ES-I3 (cell line): ENCODE measurements at regions not wholly inside any gene's neighbourhood (a gene's known extent, or its start where the extent isn't known, plus 50 kb on each side); places are given as distances from the start of the nearest gene placed in this dataset.

ENCODE experiments used
- H3K36me3 ChIP-seq: 2 replicates; pipeline ENCODE4 v1.6.1; 2013; ENCODE audit warnings: mild to moderate bottlenecking, low read length, control low read depth, moderate library complexity; ENCODE audit not compliant: insufficient read depth
- H3K4me1 ChIP-seq: 2 replicates; pipeline ENCODE4 v1.6.1; 2013; ENCODE audit warnings: mild to moderate bottlenecking, control low read depth, low read length; ENCODE audit not compliant: insufficient read depth
- H3K9ac ChIP-seq: 2 replicates; pipeline ENCODE4 v1.6.1; 2013; ENCODE audit warnings: low read depth, mild to moderate bottlenecking, low read length, moderate library complexity
- H3K9me3 ChIP-seq: 2 replicates; pipeline ENCODE4 v1.6.1; 2013; ENCODE audit warnings: mild to moderate bottlenecking, low read length, moderate library complexity; ENCODE audit not compliant: control insufficient read depth, insufficient read depth

DNA sequence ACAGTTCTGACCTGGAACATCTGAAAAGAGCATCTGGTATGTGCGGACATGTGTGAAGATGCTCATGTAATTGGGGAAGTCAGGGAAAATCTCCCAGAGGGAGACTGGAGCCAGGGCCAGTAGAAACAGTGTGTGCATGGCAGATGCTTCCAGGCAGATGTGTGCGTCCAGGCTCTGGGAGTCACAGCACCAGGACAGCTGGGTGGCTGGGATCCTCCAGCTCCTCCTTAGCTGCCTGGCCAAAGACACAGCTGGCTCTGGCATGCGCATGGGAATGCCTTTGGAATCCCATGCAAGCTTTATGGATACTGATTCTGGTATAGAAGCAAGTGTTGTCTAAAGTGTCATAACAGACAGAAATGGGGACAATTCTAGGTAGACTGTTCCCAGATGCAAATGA, 369.7 kb downstream of the INSIG2 start:
- Histone ChIP-seq H3K36me3 (no peaks in the 10 kb centered on the region), H3K9me3 (no peaks in the 10 kb centered on the region), H3K4me1 (no peaks in the 10 kb centered on the region)

DNA sequence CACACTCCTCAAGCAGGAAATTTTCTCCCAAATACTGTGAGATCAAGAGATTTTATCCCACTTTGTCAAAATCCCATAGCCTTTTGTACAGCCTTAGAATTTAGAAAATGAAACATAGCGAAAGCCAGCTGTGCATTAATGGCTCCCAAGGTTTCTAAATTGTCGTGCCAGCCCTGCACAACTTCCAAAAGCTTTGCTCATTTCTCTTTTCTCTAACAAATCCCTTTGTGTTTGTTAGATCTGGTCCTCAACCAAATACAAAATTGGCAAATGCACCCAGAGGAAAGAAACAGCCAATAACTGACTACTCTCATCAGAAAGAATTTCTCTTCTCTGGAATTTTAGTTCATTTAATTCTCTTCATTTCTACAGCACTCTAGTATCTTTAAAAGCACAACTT, 361.1 kb downstream of the INSIG2 start:
- H3K36me3 ChIP-seq = no peaks in the 10 kb centered on the region
- H3K9ac ChIP-seq = no peak overlapping the region
- peaks cover 4% of the 10 kb centered on the region; the same call in 1 of the 2 replicates for H3K4me1 ChIP-seq
- no peaks in the 10 kb centered on the region for H3K9me3 ChIP-seq

More for the DNA sequence above, 369.7 kb downstream of the INSIG2 start:
- H3K9ac ChIP-seq = no peak overlapping the region

DNA sequence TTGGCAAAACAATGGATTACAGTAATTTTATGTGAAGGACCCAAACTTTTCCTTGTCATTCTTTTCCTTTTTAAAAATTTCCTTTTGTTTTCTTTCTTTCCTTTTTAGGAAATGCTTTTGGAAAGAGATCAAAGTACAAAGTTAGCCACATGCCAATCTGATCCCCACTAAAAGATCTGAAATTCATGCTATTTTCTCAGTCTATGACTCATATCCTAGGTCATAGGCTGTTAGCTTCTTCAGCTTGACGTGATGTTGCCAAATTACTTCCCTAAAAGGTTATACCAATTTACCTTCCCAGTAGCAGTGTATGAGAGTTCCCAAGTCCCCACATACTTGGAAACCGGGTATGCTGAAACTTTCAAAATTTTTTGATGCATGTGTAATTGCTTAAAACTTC, 355.3 kb downstream of the INSIG2 start:
- Histone ChIP-seq H3K9me3 (no peaks in the 10 kb centered on the region), H3K4me1 (peaks cover 4% of the 10 kb centered on the region; the same call in 1 of the 2 replicates), H3K36me3 (no peaks in the 10 kb centered on the region), H3K9ac (no peak overlapping the region)

DNA sequence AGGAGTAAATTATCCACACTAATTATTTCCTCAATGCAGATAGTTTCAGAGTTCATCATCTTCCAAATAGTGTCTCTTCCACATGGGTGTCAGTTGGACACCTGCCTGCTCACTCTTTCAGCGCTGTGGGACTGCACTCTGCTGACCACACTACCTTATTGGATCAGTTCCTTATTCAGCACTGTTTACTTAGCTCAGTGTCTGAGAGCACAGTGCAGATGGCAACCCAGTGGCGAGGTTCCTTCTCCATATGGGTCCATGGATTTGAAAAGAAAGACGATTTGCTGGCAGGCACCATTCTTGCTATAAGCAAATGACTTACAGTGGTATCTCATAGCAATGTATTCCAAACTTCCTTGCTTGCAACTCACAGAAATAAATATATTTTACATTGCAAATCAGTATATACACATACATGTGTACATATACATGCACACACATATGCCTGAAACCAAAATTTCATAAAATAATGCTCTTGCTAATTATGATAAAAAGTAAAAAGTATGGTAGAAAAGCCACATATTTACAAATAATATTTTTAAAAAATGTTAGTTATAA, 354.8 kb downstream of the INSIG2 start:
- H3K9me3 ChIP-seq = no peaks in the 10 kb centered on the region

DNA sequence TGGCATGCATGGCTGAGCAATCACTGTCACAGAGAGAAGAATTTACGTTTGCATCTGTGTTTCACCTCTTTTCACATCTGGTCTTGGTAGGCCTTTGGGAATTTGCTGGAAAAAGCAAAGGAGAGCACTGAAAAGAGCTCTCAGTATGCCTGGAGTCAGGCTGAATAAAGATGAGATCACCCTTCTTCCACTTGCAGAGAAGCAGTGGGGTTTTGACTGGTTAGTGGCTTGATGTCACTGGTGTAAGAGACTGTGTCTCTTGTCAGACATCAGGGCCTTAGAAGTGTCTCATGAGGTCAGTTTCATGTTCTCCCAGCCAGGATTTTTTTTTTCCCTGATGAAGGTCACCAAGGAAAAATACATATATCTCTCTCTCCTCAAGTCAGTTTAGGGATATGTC, 353.8 kb downstream of the INSIG2 start:
- Histone ChIP-seq H3K9me3 (no peaks in the 10 kb centered on the region), H3K36me3 (no peaks in the 10 kb centered on the region), H3K9ac (no peak overlapping the region), H3K4me1 (peaks cover 4% of the 10 kb centered on the region; the same call in 1 of the 2 replicates)

More for the DNA sequence above, 354.8 kb downstream of the INSIG2 start:
- Histone ChIP-seq H3K36me3 (no peaks in the 10 kb centered on the region), H3K9ac (no peak overlapping the region), H3K4me1 (peaks cover 4% of the 10 kb centered on the region; the same call in 1 of the 2 replicates)

DNA sequence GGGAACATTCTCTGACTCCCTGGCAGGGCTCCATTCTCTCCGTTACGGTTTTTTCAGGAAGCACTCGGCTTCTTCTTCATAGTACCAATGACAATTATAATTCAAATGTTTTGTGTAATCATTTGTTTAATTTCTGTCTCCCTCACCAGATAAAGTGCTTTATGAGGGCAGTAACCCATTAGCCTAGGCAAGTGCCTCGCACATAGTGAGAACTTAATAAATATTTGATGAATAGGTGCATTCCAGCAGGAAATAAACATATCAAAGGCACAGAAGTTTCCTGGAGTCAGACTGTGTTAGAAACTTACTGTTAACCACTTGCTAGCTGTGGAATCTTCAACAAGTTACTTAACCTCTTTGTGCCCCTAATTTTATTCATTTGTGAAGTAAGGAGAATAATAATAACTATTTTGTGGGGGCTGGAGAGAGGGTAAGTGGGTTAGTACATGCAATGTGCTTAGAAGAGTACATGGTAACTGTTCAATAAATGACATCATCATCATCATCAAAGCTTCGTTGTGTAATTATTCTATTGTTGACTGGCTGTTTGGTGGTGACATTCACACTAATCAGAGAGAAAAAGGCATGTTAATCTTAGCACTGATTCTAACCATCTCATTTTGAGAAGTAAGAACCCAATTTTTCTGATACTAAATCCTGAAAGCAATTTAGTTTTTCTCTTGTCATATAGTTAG, 352.3 kb downstream of the INSIG2 start:
- Histone ChIP-seq H3K9ac (no peak overlapping the region), H3K36me3 (no peaks in the 10 kb centered on the region), H3K9me3 (no peaks in the 10 kb centered on the region), H3K4me1 (peaks cover 8% of the 10 kb centered on the region)

DNA sequence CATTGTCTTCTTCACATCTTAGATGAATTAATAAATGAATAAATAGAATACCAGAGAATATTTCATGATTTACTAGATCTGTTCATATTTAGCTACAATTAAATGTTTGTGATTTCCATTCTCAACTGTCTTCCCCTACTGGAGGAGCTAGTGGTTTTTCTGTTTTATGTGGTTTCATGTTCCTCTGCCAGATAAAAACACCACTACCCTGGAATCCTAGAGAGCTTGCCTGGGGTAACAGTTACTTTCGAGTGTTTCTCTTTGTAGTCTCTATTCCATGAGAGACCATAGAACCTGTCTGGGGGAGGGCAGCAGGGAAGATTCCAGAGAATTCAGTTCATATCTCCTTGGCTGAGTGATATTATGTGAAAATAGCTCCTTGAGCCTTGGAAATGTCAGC, 349.2 kb downstream of the INSIG2 start:
- Histone ChIP-seq H3K36me3 (no peaks in the 10 kb centered on the region), H3K4me1 (peaks cover 7% of the 10 kb centered on the region), H3K9ac (no peak overlapping the region), H3K9me3 (no peaks in the 10 kb centered on the region)

DNA sequence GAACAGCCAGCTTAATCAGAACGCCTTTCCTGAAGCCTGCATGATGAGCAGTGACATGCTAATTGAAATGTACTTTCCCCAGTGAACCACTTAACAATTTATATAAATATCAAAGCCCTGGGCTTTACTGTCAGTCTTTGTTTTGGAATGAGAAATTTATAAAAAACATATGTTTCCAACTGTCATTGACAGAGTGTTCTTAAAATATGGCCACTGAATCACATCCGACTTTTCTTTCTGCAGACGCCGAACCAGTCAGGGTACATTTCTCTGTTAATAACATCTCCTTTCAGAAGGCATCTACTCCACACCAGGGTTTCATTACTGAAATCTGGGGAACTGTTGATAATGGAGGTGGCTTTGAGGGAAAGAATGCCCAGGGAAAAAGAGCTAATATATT, 343.7 kb downstream of the INSIG2 start:
- Histone ChIP-seq H3K9ac (no peak overlapping the region), H3K9me3 (no peaks in the 10 kb centered on the region), H3K4me1 (peaks cover 21% of the 10 kb centered on the region), H3K36me3 (no peaks in the 10 kb centered on the region)

DNA sequence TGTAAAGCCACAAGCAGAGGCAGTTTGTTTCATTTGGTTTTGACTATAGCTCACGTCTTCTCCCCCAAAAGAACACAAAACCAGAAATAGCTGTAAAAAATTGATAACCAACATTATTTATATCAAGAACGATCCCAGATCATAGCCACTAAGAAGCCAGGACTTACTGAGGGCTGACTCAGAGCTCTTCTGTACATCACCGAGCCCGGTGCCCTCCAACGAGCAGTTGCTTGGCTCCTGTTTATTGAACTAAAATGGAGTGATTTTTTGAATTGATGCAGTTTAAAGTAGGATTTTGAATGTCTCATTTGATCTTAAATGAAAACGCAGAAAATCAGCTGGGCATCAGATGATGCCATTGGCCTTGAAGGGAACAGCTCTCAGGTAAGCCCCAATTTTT, 343.3 kb downstream of the INSIG2 start:
- Histone ChIP-seq H3K36me3 (no peaks in the 10 kb centered on the region), H3K4me1 (peaks cover 21% of the 10 kb centered on the region), H3K9ac (no peak overlapping the region), H3K9me3 (no peaks in the 10 kb centered on the region)

DNA sequence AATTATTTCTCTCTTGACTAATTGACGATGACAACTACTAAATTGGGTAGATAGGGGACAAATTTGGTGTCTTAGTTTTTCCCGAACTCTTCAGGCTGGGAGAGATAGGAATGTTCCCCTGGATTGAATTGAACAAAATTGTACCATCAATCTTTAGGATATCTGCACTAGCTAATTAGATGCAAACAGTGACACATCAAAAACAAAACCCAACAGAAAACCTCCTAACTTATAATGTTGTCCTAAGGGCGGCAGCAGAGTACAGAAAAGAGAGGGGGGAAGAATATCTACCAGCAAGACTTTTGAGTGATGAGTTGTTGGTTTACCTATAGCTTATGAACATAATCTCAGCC, 342.9 kb downstream of the INSIG2 start:
- no peaks in the 10 kb centered on the region for H3K9me3 ChIP-seq
- no peaks in the 10 kb centered on the region for H3K36me3 ChIP-seq
- peaks cover 21% of the 10 kb centered on the region for H3K4me1 ChIP-seq
- H3K9ac ChIP-seq = no peak overlapping the region

DNA sequence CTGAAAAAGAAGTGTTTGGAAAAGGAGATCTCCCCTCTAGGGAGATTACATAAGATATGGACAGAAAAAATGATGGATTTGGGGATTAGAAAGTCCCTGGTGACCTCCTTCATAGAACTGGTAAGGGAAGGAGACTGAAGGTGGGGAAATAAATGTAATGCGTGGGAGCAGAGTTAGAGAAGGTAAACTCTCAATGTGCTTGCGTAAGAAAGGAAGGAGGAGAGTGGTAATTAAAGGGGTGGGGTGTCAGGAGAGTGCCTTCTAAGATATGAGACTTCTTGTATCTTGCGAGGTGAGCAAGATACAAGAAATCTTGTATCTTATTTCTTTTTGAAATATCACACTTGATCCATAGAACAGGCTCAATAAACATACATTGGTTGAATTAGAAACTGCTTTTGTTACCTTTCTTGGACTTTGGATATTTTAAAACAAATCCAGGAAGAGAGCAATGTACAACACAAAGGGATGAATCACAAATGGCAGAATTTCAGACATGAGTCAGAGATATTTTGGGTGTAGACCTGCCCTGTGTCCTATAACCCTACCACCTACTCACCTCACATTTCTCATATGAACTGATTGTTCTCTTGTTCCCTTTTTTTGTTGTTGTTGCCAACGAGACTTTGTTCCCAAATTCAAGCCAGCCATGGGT, 342.4 kb downstream of the INSIG2 start:
- H3K9ac ChIP-seq = no peak overlapping the region; the same call in 1 of the 2 replicates
- H3K4me1 ChIP-seq = peaks cover 17% of the 10 kb centered on the region
- H3K9me3 ChIP-seq = no peaks in the 10 kb centered on the region
- no peaks in the 10 kb centered on the region for H3K36me3 ChIP-seq

DNA sequence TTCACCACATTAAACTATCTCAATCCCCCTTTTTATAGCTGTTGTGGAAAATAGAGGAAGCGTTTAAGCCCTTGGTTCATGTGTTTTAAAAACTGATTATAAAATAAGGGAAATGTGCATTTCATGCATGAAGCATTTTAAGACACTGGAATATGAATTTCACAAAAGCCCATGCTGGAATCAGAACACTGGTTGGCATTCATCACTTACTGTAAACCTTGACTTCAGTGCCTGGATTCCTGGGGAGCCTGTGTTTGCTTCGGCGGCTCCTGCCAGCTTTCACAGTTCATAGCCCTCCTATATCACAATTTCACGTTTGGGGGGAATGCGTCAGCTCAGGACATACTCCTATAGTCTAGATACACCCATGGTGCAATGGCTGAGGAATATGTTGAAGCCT, 336.9 kb downstream of the INSIG2 start:
- 0 out of 2 replicates have a peak, but pooled peaks cover 3% of the 10 kb centered on the region for H3K9me3 ChIP-seq

DNA sequence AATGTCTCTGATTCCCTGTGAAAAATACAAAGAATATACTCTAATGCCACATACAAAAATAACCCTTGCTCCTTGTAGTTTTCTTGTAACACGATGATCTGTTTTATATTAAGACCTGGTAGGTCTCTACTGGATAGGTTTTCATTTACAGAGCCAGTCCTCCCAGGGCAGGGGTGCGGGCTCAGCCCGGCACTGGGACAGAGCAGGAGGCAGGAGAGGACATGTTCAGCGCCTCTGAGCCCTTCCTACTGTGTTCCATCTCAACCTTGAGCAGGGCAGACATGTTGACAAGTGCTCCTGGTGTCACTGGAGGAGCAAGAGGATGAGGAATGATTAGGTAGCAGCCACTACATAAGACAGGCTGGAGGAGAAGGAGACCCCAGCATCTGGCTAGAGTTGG, 335.5 kb downstream of the INSIG2 start:
- no peaks in the 10 kb centered on the region for H3K4me1 ChIP-seq
- no peak overlapping the region for H3K9ac ChIP-seq
- H3K36me3 ChIP-seq = no peaks in the 10 kb centered on the region
- 0 out of 2 replicates have a peak, but pooled peaks cover 3% of the 10 kb centered on the region for H3K9me3 ChIP-seq

More for the DNA sequence above, 336.9 kb downstream of the INSIG2 start:
- Histone ChIP-seq H3K9ac (no peak overlapping the region), H3K4me1 (0 out of 2 replicates have a peak, but pooled peaks cover 1% of the 10 kb centered on the region), H3K36me3 (no peaks in the 10 kb centered on the region)

DNA sequence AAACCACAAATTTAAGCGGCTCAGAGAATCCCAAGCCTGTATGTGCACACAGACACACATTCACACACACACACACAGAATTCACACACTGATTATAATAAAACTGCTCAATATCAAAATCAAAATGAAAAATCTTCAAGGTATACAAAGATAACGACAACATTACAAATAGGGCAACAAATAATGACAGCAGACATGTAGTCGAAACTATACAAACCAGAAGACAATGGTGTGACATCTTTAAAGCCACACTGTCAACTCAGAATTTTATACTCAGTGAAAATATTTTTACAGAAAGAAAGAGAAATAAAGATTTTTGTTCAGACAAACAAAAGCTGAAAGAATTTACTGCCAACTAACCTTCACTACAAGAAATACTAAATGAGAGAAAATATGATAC, 333.4 kb downstream of the INSIG2 start:
- H3K4me1 ChIP-seq = no peaks in the 10 kb centered on the region
- no peaks in the 10 kb centered on the region for H3K36me3 ChIP-seq
- H3K9ac ChIP-seq = no peak overlapping the region
- 0 out of 2 replicates have a peak, but pooled peaks cover 3% of the 10 kb centered on the region for H3K9me3 ChIP-seq
